ENCODE measurements at regions not wholly inside any gene's neighbourhood (a gene's known extent, or its start where the extent isn't known, plus 50 kb on each side); places are given as distances from the start of the nearest gene placed in this dataset.

GRCh38 chr1:189323091-189323490 lies 1154.6 kb downstream of the BRINP3 start:
- TF ChIP-seq POLR2A (IDR thresholded peaks at IDR 0.05; ENCODE audit: low read depth, low read length) = no peak
- TF ChIP-seq TAF1 (IDR thresholded peaks at IDR 0.05; ENCODE audit: borderline replicate concordance, low read depth, low read length) = no peak

All from GM12892 (cell line).